SK-N-SH (cell line): ENCODE measurements at regions not wholly inside any gene's neighbourhood (a gene's known extent, or its start where the extent isn't known, plus 50 kb on each side); places are given as distances from the start of the nearest gene placed in this dataset.

ENCODE experiments used
- CTCF ChIA-PET: fragments of 300-600, 350-600 bp; formaldehyde crosslinking; extraction: SDS; loops from one replicate; lab custom pipeline; 2021; lab: Yijun Ruan, JAX
- POLR2A ChIA-PET: fragments of 350-600 bp; sonication (Branson Sonifier 250); formaldehyde crosslinking; extraction: SDS; loops from one replicate; lab custom pipeline; 2020; ENCODE audit warnings: antibody characterized with exemption, inconsistent platforms; lab: Yijun Ruan, JAX
- DNase-seq: peaks from one replicate; pipeline ENCODE4 v3.0.0; 2012
- H2AFZ ChIP-seq: fragments of 200-600 bp; sonication (generic); 2 replicates; pipeline ENCODE4 v1.8.1; 2016; ENCODE audit warnings: antibody characterized with exemption, mild to moderate bottlenecking, low read depth
- H3F3A ChIP-seq: fragments of 200-600 bp; sonication (generic); replicated peaks from 2 replicates; pipeline ENCODE3; 2016; ENCODE audit warnings: antibody characterized with exemption, mild to moderate bottlenecking; ENCODE audit not compliant: insufficient read depth
- H3K27ac ChIP-seq, 2 experiments: fragments of 200-500 bp in 1 of 2; fragments of 200-600 bp in 1 of 2; sonication (Bioruptor generic) in 1 of 2; sonication (generic), shearing (Covaris generic) in 1 of 2; 2 replicates each; pipeline versions ENCODE4 v1.5.1 to v1.6.1; 2014 to 2016; ENCODE audit warnings: low read depth in 2 of 2, inconsistent platforms in 1 of 2, low read length in 1 of 2, mild to moderate bottlenecking in 1 of 2, mixed read lengths in 1 of 2
- H3K27me3 ChIP-seq: fragments of 200-600 bp; sonication (generic), shearing (Covaris generic); 2 replicates; pipeline ENCODE4 v1.6.1; 2016; ENCODE audit warnings: mixed run types; ENCODE audit not compliant: insufficient read depth
- H3K36me3 ChIP-seq, 2 experiments: fragments of 200-500 bp in 1 of 2; fragments of 200-600 bp in 1 of 2; sonication (Bioruptor generic) in 1 of 2; sonication (generic) in 1 of 2; replicated peaks in 1 of 2; 2 replicates each; pipeline versions ENCODE3 to v1.5.1; 2014 to 2016; ENCODE audit warnings: low read length in 1 of 2, mild to moderate bottlenecking in 1 of 2; ENCODE audit not compliant: insufficient read depth in 2 of 2, control insufficient read depth in 1 of 2
- H3K4me1 ChIP-seq, 2 experiments: fragments of 200-500 bp in 1 of 2; fragments of 200-600 bp in 1 of 2; sonication (Bioruptor generic) in 1 of 2; sonication (generic), shearing (Covaris generic) in 1 of 2; 2 replicates each; pipeline versions ENCODE4 v1.5.1 to v1.6.1; 2014 to 2016; ENCODE audit warnings: low read depth in 1 of 2, low read length in 1 of 2, mixed run types in 1 of 2; ENCODE audit not compliant: insufficient read depth in 2 of 2, control insufficient read depth in 1 of 2
- H3K4me2 ChIP-seq: fragments of 200-600 bp; sonication (generic), shearing (Covaris generic); 2 replicates; pipeline ENCODE4 v1.6.1; 2017; ENCODE audit warnings: mixed run types
- H3K4me3 ChIP-seq, 2 experiments: fragments of 200-500 bp in 1 of 2; fragments of 200-600 bp in 1 of 2; sonication (Bioruptor generic) in 1 of 2; sonication (generic), shearing (Covaris generic) in 1 of 2; 2 replicates each; pipeline versions ENCODE4 v1.5.1 to v1.8.1; 2014 to 2016; ENCODE audit warnings: low read depth in 2 of 2, inconsistent platforms in 1 of 2, low read length in 1 of 2, mild to moderate bottlenecking in 1 of 2, mixed read lengths in 1 of 2, moderate library complexity in 1 of 2
- H3K79me2 ChIP-seq: fragments of 200-600 bp; sonication (generic); 2 replicates; pipeline ENCODE4 v1.8.1; 2017; ENCODE audit warnings: mild to moderate bottlenecking; ENCODE audit not compliant: insufficient read depth
- H3K9ac ChIP-seq: fragments of 200-600 bp; sonication (generic); 2 replicates; pipeline ENCODE4 v1.6.1; 2017; ENCODE audit warnings: mixed run types
- H3K9me2 ChIP-seq: fragments of 200-600 bp; sonication (generic); 2 replicates; pipeline ENCODE4 v1.6.1; 2017; ENCODE audit warnings: mixed run types
- H3K9me3 ChIP-seq: fragments of 200-600 bp; sonication (generic); 2 replicates; pipeline ENCODE4 v1.6.1; 2017; ENCODE audit warnings: mixed run types, mild to moderate bottlenecking, moderate library complexity
- H4K20me1 ChIP-seq: fragments of 200-600 bp; sonication (generic); 2 replicates; pipeline ENCODE4 v1.6.1; 2017; ENCODE audit warnings: mild to moderate bottlenecking, mixed run types; ENCODE audit not compliant: insufficient read depth
- CHD2 ChIP-seq: fragments of 150-350 bp; IDR thresholded peaks from 2 replicates; pipeline ENCODE4 v1.6.1; 2018; ENCODE audit warnings: low read length; ENCODE audit not compliant: partially characterized antibody
- ELF1 ChIP-seq: IDR thresholded peaks from 2 replicates; pipeline ENCODE4 v1.4.0; 2012
- EZH2phosphoT487 ChIP-seq: fragments of 200-600 bp; sonication (generic); IDR thresholded peaks from 2 replicates; pipeline ENCODE4 v1.6.1; 2017; ENCODE audit warnings: low read depth, mixed run types, mild to moderate bottlenecking, antibody characterized with exemption, moderate library complexity, borderline replicate concordance
- FOSL2 ChIP-seq: IDR thresholded peaks from 2 replicates; pipeline ENCODE4 v1.4.0; 2012; ENCODE audit warnings: low read depth, mild to moderate bottlenecking, moderate library complexity, borderline replicate concordance
- FOXJ3 ChIP-seq: sonication (generic); formaldehyde crosslinking; IDR thresholded peaks from 2 replicates; pipeline ENCODE4 v1.5.1; 2020; ENCODE audit warnings: mild to moderate bottlenecking, missing genetic modification reagents
- GATA2 ChIP-seq: sonication (generic); formaldehyde crosslinking; IDR thresholded peaks from 2 replicates; pipeline ENCODE4 v1.5.0; 2020; ENCODE audit warnings: mild to moderate bottlenecking, missing genetic modification reagents
- JUND ChIP-seq: IDR thresholded peaks from 2 replicates; pipeline ENCODE4 v1.4.0; 2012
- NFIC ChIP-seq: IDR thresholded peaks from 2 replicates; pipeline ENCODE4 v1.4.0; 2012; ENCODE audit warnings: borderline replicate concordance
- NRF1 ChIP-seq: IDR thresholded peaks from 2 replicates; pipeline ENCODE4 v1.6.1; 2012; ENCODE audit warnings: low read depth, mild to moderate bottlenecking, low read length
- POLR2AphosphoS5 ChIP-seq: IDR thresholded peaks from 2 replicates; pipeline ENCODE4 v1.6.1; 2012; ENCODE audit warnings: low read depth, low read length
- RXRA ChIP-seq: IDR thresholded peaks from 2 replicates; pipeline ENCODE4 v1.4.0; 2012; ENCODE audit warnings: low read depth, mild to moderate bottlenecking, borderline replicate concordance
- SIN3A ChIP-seq: IDR thresholded peaks from 2 replicates; pipeline ENCODE4 v1.6.1; 2012; ENCODE audit warnings: low read depth, mild to moderate bottlenecking, low read length, moderate library complexity, borderline replicate concordance
- TAF1 ChIP-seq: IDR thresholded peaks from 2 replicates; pipeline ENCODE4 v1.6.1; 2012; ENCODE audit warnings: low read depth, mild to moderate bottlenecking, low read length, moderate library complexity, borderline replicate concordance
- TEAD4 ChIP-seq: IDR thresholded peaks from 2 replicates; pipeline ENCODE4 v1.4.0; 2012; ENCODE audit warnings: mild to moderate bottlenecking, borderline replicate concordance; ENCODE audit not compliant: insufficient read depth
- USF2 ChIP-seq: fragments of 150-350 bp; IDR thresholded peaks from 2 replicates; pipeline ENCODE4 v1.6.1; 2017; ENCODE audit warnings: antibody characterized with exemption, low read length, low read depth, borderline replicate concordance
- ZBTB33 ChIP-seq: IDR thresholded peaks from 2 replicates; pipeline ENCODE4 v1.4.0; 2012; ENCODE audit warnings: low read depth, borderline replicate concordance
- WGBS: methylation state at CpG from one replicate; pipeline ENCODE4 v1.1.6; 2017; ENCODE audit warnings: low lambda C conversion rate; 5-methylcytosine and 5-hydroxymethylcytosine counted together
- TF ChIP-seq, protein P1 (sequence below): IDR thresholded peaks from 2 replicates; pipeline ENCODE4 v1.4.0; 2012; ENCODE audit warnings: low read depth
- TF ChIP-seq, protein P2 (sequence below): fragments of 200-600 bp; sonication (generic); IDR thresholded peaks from 2 replicates; pipeline ENCODE4 v1.6.1; 2017; ENCODE audit warnings: antibody characterized with exemption, mild to moderate bottlenecking, moderate library complexity

DNA sequence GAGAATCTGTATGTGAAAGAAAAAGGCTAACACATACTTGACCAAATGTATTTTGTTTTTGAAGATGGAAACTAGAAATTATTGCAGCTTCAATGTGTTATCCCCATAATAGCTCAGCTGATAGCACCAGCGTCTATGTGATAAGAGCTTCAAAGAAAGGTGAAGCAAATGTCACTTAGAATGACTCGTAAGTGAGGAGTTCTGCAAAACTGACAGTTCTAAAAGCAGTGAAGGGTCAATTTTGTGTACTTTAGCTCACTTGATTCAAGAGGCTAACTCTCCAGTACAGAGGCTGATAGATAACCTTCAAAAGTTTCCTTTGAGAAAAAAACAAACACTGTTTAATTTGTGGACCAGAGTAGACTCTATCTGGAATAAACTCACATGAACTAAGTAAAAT is 87.2 kb upstream of the CARD18 start (continued):
- TF ChIP-seq USF2: no peak
- TF ChIP-seq NFIC: no peak
- TF ChIP-seq TAF1: no peak
- no peak for TF ChIP-seq SIN3A
- TF ChIP-seq TEAD4: no peak
- TF ChIP-seq, protein P1, sequence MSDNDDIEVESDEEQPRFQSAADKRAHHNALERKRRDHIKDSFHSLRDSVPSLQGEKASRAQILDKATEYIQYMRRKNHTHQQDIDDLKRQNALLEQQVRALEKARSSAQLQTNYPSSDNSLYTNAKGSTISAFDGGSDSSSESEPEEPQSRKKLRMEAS: no peak
- no peak for TF ChIP-seq ZBTB33
- no peak for TF ChIP-seq JUND
- TF ChIP-seq NRF1: no peak

DNA sequence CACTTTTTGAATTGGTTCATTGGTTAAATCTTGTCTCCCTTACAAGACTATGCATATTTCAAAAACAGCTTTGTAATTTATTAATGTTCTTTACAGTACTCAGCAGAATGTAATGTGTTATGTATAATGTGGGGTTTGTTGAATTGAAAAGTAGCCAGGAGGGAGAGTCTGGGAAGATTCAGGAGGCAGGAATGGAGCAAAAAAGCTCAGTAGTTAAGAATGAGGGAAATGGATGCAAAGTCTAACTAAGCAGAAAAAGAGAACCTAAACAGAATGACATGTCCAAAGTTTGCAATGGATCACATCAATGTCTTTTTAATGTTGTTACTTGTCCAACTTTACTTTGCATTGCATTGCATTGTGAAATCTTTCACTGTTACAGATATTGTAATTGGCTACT is 86.5 kb upstream of the CARD18 start:
- no peak for TF ChIP-seq SIN3A
- TF ChIP-seq NFIC: no peak
- no peak for TF ChIP-seq GATA2 (CRISPR knock-in tag)
- TF ChIP-seq POLR2AphosphoS5: no peak
- no peak for TF ChIP-seq EZH2phosphoT487
- Histone ChIP-seq H3F3A (no peaks in the 10 kb centered on the region), H3K79me2 (no peaks in the 10 kb centered on the region), H3K9ac (no peak overlapping the region), H3K9me2 (no peaks in the 10 kb centered on the region), H3K27ac (no peak overlapping the region), H3K4me1 (no peaks in the 10 kb centered on the region), H3K27me3 (no peaks in the 10 kb centered on the region), H3K4me3 (no peak overlapping the region), H3K9me3 (no peaks in the 10 kb centered on the region), H4K20me1 (no peaks in the 10 kb centered on the region), H2AFZ (no peak overlapping the region), H3K4me2 (no peak overlapping the region), H3K36me3 (no peaks in the 10 kb centered on the region)
- POLR2A ChIA-PET: no interaction called here
- CTCF ChIA-PET: no interaction called here
- no peak for DNase-seq

DNA sequence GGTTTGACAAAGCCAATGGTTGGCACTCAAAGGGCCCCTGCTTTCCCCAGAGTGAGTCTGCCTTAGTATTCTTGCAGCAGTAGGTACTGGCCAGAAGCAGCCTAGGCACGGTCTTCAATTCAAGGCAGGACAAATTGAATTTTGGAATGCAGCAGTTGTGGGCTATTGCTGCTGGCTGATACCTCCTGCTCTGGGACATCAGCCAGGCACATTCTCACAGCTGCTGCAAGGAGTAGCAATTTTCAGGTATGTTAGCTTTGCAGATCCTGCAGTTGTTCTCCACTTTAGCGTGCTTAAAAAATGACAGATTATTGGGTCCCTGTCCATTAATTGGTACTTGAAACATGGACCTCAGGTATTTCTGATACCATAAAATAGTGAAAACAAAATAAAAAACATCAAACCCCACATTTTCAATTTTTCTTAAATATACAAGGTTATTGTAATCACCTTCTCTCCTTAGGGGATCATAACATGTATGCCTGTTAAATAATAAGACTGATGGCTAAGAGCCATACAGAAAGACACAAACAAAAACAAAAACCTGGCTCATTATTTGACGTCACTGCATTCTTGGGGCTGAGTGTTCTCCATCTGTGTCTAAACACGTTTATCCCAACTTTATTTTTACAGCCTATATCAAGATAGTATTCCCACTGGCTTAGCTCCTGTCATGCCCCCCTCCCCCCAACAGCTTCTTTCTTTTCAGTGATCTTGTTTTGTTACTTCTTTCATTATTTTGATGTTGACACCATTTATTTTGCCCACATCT is 85.1 kb upstream of the CARD18 start:
- no peaks in the 10 kb centered on the region for H3K36me3 ChIP-seq
- no peak overlapping the region for H3K9ac ChIP-seq
- no peaks in the 10 kb centered on the region for H3K27me3 ChIP-seq
- no peaks in the 10 kb centered on the region for H4K20me1 ChIP-seq
- POLR2A ChIA-PET: no interaction called here
- H3K4me1 ChIP-seq: no peaks in the 10 kb centered on the region
- CTCF ChIA-PET: no interaction called here
- H3K4me2 ChIP-seq: no peak overlapping the region
- H3K4me3 ChIP-seq: no peak overlapping the region
- WGBS: 68% methylated on average over 4 of the region's 4 CpGs
- no peaks in the 10 kb centered on the region for H3F3A ChIP-seq
- no peaks in the 10 kb centered on the region for H3K9me3 ChIP-seq
- H3K9me2 ChIP-seq: no peaks in the 10 kb centered on the region
- H3K27ac ChIP-seq: no peak overlapping the region
- no peak for DNase-seq
- H2AFZ ChIP-seq: no peak overlapping the region
- no peaks in the 10 kb centered on the region for H3K79me2 ChIP-seq
- TF ChIP-seq NFIC (no peak), CHD2 (no peak), FOXJ3 (CRISPR knock-in tag) (no peak), FOSL2 (no peak), GATA2 (CRISPR knock-in tag) (no peak), ELF1 (no peak), RXRA (no peak)
- TF ChIP-seq, protein P2, sequence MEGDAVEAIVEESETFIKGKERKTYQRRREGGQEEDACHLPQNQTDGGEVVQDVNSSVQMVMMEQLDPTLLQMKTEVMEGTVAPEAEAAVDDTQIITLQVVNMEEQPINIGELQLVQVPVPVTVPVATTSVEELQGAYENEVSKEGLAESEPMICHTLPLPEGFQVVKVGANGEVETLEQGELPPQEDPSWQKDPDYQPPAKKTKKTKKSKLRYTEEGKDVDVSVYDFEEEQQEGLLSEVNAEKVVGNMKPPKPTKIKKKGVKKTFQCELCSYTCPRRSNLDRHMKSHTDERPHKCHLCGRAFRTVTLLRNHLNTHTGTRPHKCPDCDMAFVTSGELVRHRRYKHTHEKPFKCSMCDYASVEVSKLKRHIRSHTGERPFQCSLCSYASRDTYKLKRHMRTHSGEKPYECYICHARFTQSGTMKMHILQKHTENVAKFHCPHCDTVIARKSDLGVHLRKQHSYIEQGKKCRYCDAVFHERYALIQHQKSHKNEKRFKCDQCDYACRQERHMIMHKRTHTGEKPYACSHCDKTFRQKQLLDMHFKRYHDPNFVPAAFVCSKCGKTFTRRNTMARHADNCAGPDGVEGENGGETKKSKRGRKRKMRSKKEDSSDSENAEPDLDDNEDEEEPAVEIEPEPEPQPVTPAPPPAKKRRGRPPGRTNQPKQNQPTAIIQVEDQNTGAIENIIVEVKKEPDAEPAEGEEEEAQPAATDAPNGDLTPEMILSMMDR: no peak
